NCI-H1092 treated with DMSO at 0.1 percent for 48 hours (cell line): ENCODE measurements at regions not wholly inside any gene's neighbourhood (a gene's known extent, or its start where the extent isn't known, plus 50 kb on each side); places are given as distances from the start of the nearest gene placed in this dataset.
"Not testable (repeated sequence)": the region's sequence is repeated elsewhere in the genome, so short reads cannot be mapped to it uniquely, and the experiment has no call there.

ENCODE experiments used
- DNase-seq: peaks from one replicate; lab custom pipeline; 2025; lab: John Stamatoyannopoulos, UW

DNA sequence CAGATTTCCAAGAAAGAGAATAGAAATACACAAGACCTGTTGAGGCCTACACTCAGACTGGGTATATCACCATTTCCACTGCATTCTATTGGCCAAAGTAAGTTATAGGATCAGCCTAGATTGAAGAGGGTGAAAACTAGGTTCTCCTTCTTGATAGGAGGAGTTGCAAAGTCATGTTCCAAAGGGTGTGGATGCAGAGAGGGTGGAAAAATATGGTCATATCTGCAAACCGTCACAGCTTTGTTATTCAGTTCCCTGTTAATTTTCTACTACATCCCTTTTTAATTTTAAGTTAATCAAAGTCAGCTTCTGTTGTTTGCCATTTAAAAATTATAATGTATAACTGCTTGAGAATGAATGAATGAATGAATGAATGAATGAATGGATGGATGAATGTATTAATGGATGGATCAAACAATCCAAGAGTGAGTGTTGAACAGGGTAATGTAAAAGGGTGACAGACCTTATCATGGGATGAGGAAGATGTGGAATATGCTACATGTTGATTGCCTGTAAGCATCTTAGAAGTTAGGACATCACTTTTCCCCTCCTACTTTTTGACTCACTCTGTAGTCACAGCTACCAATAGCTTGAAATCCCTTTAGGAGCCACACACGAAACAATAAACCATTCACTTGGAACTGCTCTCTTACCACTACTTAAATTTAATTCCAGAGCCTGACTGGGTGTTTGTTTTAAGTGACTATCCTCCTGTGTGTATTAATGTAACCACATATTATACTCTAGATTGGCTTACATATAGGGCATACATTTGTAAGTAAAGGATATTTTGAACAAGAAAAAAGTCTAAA lies 121.5 kb downstream of the CCDC34 start:
- no peak for DNase-seq

DNA sequence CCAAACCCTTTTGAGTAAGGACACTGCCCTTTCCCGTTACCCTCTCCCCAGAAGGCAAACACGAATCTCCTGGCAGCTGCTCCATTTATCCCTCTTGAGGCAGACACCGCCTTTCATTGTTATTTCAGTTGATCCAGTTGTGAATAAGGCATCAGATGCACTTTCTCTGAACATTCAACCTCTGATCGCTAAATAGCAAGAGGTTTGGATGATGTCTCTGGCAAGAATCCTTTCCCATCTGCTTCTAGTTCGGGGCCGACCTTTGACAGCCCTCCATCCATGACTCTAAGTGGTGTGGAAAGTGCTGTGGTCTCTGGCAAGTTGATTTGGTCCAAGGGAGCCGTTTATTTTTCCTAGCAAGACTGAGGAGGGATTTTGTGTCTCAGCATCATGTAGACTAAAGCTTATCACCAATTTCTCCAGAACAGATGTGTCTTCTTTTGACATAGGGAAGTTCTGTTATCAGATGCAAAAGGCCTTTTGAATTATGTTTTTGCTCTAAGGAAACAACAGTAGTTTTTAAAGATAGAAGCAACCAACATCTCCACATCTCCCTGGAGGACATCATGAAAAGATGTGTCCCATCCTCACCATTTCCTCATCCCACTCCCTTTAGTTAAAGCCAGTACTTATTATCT lies 123.6 kb downstream of the CCDC34 start:
- DNase-seq: peak; percentile 67

DNA sequence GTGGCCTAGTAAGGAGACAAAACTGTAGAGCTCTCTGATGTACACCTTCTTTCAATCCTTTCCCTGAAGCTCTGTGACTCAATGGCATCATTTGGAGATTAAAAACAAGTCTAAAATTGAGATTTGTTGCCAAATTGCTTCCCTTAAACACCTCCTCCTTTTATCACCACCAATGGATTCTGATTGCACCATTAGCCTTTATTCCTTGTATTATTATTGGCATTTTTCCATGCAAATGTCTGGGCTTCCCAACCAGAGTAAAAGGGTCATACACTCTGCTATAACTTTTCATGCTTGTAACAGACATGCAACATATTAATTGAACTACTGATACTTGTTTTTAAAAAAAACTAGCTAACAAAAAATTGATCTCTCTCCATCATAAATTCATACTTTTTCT lies 124.2 kb downstream of the CCDC34 start:
- DNase-seq: no peak

DNA sequence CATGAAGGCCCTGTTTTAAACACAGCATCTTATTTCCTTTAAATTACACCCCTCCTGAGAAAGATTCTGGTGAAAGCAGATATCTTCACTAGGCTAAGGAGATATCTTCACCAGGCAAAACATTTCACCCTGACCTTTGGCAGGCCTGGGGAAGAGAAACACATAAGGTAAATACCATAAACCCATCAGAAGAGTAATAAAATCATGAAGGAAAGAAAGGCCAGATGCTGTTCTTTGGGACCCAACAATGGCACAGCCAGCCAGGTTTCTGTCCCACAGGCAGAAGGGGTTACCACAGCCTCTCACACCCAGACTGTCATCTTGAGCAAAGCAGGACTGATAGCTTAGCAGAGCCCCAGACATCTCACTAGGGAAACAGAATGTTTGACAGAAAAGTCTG lies 125.4 kb downstream of the CCDC34 start:
- peak; percentile 16 for DNase-seq

DNA sequence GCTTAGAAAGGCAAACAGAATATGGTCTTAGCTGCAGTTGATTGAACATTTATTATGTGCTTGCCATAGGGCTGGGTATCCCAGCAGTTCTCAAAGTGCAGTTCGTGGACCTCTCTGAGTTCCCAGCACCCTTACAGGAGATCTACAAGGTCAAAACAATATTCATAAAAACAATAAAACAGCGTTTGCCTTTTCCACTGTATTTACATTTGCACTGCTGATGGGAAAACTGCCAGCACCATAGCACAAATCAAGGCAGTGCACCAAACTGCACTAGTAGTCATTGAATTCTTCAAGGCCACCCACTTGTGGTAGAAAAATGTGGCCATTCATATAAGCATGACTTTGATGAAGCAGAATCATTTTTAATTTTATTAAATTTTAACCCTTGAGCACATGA lies 128.1 kb downstream of the CCDC34 start:
- DNase-seq: peak; percentile 22

DNA sequence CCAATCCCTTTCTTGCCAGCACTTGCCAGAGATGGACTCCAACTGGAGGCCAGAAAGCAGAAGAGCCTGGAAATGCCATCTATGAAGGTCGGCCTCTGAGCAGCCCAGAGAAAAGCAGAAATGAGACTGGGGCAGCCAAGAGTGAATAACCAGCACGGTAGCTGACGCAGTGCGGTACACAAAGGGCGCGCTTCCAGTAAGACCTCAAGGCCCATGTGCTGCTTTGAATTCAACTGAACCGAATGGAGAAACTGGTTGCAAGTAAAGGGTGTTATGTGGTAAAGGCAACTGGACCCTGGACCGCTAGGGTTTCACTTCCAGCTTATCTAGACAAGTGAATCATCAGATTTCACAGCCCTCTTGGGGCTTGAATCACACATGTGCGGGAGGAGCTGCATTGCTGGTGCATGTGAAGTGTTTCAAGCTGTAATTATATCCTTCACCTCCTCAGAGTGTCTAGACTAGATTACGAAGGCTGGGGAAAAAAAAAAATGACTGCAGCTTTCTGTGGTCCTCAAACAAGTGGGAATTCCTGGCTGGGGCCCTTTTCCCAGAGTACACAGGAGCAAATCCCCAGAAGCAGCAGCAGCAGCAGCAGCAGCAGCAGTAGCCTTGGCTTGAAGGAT lies 128.9 kb downstream of the CCDC34 start:
- DNase-seq: peak; percentile 89

DNA sequence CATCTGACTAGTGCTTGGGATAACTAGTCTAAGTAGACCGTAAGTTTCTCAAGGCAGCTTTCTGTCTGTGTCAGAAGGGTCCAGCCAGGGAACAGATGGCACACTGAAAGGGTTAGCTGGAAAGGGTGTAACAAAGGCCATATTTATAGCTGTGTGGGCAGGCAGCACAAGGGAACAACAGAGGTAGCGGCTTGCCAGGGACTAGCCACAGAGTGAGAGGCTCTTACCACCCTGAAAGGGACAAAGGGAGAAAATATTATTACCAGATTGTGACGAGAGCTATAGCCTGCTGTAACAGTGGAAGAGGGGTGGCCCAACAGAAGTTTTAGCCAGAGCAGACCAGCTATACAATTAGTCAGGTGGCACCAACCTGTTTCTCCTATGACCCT lies 129.4 kb downstream of the CCDC34 start:
- peak; percentile 81 for DNase-seq

DNA sequence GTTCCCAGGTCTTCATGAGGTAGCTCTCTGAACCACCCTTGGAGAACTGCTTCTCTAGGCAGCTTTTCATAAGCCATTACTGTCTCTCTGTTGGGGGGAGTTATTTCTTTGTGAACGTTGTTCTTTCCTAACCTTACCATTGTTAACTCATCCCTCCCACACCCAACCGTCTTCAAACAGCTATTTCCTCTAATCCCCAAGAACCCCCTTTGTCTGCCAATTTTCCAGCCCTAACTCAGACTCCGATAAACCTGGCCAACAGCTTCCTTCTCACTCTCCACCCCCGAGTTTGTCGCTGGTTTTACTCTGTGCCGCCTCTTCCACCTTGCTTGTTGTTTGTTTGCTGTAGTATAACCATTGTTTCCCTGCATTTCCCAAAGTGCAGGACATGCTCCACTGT lies 131.5 kb downstream of the CCDC34 start:
- no peak for DNase-seq

DNA sequence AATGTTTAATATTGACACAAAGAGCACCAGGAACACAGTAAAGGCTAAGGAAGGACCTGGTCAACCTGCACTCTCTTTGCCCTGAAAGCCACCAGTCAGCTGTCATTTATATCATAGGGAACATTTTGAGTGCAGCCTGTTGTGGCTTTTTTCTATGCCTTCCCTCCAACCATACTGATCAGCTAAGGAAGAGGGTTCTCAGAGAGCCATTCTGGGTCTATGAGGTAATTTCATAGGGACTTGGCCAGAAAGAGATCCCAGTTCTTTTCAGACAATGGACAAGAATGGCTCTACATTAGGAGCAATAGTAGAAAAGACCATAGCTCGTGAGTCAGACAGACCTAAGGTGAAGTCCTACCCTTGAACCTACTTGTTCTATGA lies 132.8 kb downstream of the CCDC34 start:
- no peak for DNase-seq

DNA sequence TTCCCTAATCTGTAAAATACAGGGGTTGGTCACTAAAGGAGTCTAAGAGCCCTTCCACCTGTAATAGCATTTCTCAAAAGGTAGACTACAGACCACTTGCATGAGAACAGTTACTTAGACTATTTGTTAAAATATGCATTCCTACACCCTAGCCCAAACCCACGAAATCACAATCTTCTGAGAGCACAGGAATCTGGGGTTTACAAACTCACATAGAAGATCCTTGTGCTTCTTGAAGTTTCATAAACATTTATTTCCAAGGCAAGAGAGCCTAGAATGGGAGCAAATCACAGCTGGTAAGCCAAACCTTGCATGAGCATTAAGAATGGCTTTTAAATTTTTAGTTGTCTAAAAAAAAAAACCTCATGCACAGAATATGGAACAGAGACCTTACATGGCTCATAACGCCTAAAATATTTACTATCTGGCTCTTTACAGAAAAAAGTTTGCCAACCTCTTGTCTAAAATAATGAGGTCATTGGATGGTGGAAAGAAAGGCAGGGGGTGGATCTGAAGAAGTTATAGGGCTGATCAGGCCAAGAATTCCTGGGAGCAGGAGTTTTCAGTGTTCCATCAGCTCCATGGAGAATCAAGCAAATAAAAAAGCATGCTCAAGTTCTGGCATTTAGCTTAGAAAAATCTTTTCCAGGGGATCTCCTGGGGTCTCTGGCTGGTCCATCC lies 133.4 kb downstream of the CCDC34 start:
- no peak for DNase-seq

DNA sequence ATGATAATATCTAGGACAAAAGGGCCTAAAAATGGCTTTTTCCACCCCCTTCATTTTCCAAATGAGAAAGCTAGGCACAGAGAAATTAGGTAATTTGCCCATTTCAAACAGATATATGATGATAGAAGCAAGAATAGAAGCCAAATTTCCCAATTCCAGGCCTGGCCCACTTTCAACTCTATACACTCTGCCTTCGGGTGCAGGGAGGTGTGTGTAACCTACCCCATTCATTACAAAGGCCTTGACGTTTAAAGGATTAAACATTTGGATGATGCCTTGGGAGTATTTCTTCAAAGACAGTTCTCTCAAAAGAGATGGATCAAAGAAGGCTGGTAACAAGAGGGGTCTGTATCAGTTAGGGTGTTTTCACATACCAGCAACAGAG lies 134.1 kb downstream of the CCDC34 start:
- DNase-seq: peak; percentile 55

DNA sequence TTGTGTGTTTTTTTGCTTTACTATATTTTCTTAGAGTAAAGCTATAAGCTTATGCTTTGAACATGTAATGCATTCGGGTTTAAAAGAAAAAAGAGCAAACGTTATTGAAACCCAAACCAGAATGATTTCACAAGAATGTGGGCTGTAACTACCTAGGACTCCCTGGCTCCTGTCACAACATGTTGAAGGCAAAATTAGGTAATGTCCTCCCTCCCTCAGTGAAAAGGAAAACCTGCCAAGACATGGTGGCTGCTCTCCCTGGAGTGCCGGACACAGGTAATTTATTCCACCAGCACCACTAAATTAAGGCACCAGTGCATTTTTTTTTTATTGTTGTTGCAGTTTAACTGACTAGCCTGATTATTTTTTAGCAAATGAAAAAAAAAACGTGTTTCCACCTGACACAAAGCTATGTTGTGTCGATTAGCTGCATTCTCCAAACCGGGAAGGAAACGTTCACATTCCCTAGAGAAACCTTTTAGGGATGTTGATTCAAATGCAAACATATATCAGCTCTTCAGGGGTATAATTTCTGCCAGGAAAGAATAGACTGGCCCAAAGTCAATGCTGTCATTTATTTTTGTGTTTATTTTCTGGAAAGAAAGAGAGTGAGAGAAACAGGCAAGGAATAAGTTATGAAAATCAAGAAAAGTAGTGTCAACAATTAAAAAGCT lies 134.6 kb downstream of the CCDC34 start:
- DNase-seq: peak; percentile 75

DNA sequence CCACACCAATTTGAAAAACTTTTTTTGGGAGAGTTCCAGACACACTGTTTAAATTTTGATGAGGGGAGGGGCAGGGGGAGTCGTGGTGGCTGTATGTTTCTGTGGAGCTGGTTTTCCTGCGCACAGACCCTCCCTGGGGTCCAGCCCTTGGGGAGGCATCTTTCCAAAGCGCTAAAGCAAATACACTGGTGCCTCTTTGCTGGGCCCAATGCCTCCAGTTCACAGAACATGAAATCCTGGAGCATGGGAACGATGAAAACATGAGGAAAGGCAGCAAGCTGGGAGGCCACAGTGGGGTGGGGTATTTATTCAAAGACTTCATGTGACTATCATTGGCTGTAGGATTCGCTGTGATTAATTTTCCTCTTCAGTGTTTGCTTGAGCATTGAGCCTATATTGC lies 135.3 kb downstream of the CCDC34 start:
- DNase-seq: peak; percentile 72

DNA sequence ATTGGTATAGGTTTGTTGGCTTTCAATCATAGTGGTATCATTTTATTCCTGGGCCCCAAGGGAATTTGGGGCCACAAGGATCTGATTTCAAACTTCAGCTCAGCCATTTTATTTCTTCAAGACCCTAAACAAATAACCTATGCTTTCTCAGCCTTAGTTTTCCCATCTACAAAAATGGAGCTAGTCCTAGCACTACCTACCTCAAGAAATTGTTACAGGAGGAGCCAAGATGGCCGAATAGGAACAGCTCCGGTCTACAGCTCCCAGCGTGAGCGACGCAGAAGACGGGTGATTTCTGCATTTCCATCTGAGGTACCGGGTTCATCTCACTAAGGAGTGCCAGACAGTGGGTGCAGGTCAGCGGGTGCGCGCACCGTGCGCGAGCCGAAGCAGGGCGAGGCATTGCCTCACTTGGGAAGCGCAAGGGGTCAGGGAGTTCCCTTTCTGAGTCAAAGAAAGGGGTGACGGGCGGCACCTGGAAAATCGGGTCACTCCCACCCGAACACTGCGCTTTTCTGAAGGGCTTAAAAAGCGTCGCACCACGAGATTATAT lies 143.5 kb downstream of the CCDC34 start:
- DNase-seq: not testable (repeated sequence)

DNA sequence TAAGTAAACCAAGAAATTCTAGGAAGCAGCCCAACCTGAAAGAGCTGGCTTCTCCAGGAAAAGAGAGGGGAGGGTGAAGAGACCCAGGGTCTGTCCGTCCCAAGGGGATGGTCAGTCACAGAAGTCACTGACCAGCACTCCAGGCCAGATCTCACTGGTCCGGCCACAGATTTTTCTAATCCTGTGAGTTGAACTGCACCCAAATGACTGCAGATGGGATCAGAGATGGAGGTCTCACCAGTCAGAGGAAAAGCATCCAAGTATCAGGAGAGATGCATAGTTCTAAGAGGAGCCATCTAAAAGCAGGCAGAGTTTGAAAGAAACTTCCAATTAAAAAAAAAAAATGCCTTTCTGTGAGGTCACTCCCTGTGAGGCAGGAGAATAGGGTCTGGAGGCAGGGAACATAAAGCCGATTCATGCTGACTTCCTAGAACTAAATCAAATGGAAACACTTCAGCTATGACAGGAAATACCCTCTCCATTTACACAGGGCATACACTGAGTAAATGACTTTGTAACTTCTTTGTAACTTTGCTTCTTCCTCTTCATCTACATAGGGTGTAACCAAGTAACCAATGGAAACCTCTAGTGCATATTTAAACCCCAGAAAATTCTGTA lies 144.5 kb downstream of the CCDC34 start:
- no peak for DNase-seq

DNA sequence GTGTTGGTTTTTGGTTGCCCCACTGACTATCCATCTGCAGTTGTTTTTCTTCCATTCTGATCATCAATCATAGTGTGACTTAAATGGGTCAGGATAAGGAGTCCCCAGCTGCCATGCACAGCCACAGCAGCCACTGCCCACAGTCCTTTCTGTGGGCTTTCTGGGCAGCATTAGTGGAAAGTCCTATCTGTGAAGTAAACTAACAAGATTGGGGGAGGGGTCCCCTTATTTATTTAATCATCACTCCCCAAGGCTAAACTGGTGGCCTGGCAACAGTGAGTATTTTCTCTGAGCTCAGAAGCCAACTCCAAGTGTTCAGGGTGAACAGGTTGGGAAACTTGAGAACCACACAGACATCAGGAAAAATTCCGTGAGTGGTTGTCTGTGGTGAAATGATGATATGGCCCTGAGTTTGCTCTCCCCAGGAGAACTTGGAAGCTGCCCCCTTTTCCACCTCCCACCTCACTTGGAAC lies 145.0 kb downstream of the CCDC34 start:
- peak; percentile 17 for DNase-seq

DNA sequence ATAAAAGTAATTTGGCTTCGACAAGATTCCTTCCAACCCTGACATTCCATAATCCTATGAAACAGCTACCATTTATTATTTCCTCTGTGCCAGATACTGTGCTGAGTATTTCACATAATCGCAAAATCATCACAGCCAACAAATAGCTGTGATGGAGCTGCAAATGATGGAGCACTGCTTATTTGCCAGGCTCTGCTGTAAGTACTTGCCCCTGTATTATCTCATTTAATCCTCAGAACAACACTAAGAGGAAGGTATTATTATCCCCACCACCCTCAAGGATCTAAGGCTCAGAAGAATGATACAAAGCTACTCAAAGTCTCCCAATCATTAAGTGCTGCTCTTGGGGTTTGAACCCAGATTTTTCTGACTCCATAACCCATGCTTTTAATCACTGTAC lies 145.5 kb downstream of the CCDC34 start:
- DNase-seq: no peak

DNA sequence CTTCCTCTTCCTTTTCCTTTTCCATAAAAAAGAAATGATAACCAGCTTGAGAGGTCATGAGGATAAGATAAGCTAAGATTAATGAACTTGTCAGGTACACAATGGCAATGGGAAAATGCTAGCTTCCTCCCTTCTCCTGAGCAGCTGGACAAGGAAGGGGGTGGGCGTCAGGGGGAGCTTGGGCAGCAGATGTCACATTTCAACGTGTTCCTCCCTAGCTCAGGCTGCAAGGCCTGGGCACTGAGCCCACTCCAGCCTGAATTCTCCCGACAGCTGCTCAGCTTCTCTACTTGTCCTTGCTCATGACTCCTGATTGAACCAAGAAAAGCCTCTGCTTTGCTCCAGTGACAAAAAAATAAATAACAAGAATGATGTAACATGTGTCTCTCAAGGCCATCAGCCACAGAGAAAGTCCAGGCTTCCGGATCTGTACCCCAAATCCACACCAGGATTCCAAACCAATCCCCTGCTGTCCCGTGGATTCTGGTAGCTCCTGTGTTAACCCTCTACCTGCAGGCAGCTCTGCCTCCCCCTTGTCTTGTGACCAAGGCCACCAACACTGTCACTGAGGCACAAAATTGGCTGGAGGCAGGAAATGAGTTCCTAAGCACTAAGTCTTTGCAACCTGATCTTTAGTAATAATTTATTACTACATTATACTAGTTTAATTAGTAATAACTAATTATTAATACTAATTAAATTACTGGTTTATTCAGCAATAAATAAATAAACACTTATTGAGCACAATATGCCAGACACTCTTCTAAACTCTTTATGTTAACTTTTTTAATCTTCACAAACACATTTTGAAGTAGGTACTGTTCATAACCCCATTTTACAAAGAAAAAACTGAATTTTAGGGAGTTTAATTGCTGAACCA lies 146.5 kb downstream of the CCDC34 start:
- DNase-seq: peak; percentile 91

DNA sequence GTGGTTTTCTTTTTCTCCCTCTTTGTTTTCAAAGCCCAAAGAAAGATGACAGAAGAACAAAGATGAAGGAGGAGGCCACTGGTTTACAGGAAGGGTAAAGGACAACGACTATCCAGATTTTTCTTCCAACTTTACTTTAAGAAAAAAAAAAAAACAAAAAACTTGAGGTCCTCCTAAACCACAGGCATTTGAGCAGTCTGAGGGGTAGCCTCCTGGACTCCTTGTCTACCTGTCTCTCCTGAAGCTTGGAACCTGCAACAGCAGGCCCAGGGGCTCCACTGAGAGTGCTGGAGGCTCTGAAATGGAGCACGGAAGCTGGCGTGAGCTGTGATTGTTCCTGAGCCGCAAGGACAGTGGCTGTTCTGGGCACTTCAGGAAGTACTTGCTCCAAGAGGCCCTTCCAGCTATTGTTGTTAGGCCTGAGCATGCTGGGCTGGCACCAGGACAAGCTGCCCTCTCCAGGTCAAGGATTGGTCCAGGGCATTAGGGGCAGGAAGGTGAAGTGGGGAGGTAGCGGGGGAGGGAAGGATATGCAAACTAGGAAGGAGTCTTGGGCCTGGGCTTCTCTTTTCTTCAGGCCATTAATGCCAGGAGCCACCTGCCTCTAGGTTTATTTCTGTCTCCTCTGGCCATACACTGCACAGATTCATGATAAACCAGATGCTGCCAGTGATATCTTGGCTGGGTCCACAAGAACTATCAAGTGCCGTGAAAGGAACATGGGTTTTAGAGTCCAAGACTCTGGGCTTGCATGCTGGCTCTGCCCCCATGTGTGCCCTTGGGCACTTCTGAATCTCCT lies 147.3 kb downstream of the CCDC34 start:
- DNase-seq: peak; percentile 71
